ENCODE measurements at regions not wholly inside any gene's neighbourhood (a gene's known extent, or its start where the extent isn't known, plus 50 kb on each side); places are given as distances from the start of the nearest gene placed in this dataset.
"Not testable (repeated sequence)": the region's sequence is repeated elsewhere in the genome, so short reads cannot be mapped to it uniquely, and the experiment has no call there.

DNA sequence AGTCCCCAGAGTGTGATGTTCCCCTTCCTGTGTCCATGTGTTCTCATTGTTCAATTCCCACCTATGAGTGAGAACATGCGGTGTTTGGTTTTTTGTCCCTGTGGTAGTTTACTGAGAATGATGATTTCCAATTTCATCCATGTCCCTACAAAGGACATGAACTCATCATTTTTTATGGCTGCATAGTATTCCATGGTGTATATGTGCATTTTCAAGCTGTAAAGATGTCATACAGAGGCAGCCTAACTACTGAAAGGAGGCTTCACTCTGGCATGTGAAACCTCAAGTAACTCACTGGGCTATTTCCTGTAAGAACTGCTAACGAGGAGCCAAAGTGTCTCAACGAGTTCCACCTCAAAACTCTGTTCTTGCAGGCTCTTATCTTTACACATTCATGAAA is 113.8 kb upstream of the FAT1 start:
- not testable (repeated sequence) for H3K9ac ChIP-seq (ENCODE audit: low read depth, low read length); H3K4me1 ChIP-seq (ENCODE audit: insufficient read depth, low read length); H3K36me3 ChIP-seq (ENCODE audit: insufficient read depth, low read length); H3K4me3 ChIP-seq (ENCODE audit: low read length); H3K27me3 ChIP-seq (ENCODE audit: insufficient read depth, low read length); H3K9me3 ChIP-seq (ENCODE audit: insufficient read depth, low read depth, low read length); H3K27ac ChIP-seq (ENCODE audit: low read depth, low read length)
- 90% methylated on average over 2 of the region's 3 CpGs for WGBS

DNA sequence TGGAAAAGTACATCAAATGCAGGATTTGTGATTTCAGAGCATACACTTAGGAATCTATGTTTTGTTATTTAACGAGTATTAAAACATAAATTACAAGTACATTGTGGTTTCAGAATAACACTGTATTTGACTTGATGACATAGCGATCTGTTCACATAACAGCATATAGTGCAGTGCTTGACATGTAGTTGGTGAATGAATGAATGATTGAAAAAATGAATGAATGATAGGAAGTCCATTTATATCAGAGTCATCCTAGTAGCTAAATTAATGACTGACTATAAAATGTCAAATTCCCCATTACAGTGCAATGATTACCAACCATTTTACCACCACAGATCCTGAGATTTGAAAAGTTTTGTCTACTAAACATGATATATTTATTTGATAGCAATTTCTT is 114.6 kb upstream of the FAT1 start:
- Histone ChIP-seq H3K27me3 (ENCODE audit: insufficient read depth, low read length) (no peaks in the 10 kb centered on the region), H3K27ac (ENCODE audit: low read depth, low read length) (no peak overlapping the region), H3K9me3 (ENCODE audit: insufficient read depth, low read depth, low read length) (no peaks in the 10 kb centered on the region), H3K4me1 (ENCODE audit: insufficient read depth, low read length) (no peaks in the 10 kb centered on the region), H3K9ac (ENCODE audit: low read depth, low read length) (no peak overlapping the region), H3K4me3 (ENCODE audit: low read length) (no peak overlapping the region), H3K36me3 (ENCODE audit: insufficient read depth, low read length) (no peaks in the 10 kb centered on the region)
- 100% methylated on average over 1 of the region's 2 CpGs for WGBS

DNA sequence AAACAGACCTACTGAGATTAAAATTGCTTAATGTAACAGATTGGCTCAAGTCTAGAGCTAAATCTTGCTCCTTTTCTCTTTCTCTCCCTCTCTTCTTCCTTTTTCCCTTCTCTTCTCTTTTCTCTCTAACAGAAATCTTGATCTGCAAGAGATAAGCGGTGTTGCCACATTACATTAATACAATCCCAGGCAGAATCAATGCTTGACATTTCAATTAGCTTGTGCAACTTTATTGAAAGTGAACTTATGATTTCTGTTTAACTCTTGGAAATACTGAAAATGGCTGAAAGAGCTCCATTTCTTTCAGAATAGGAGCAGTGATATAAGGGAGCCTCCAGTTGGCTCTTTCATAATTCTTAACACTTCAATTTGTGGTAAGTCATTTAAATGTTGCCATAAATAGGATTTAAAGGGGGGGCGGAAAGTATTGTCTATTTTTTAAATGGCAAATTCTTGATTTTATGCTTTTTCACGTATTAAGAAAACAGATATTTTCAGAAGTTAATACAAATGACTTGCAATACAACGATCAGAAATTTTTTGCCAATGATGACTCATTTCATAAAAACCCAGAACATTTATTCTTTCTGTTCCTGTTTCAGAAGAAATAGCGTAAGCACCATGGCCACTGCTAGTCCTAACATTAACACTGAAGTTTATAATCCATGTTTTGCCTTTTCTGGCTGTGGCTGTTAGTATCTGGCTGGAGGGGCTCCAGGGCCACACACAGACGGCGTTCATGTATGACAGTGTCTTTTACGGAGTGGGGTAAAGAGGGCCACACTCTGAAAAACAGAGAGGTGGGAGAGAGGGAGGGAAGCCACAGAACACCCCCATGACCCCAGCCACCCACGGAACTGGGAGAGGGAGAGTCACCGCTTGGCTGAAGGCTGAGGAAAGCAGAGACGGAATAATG is 115.7 kb upstream of the FAT1 start:
- Histone ChIP-seq H3K36me3 (ENCODE audit: insufficient read depth, low read length) (no peaks in the 10 kb centered on the region), H3K9ac (ENCODE audit: low read depth, low read length) (no peak overlapping the region), H3K27ac (ENCODE audit: low read depth, low read length) (no peak overlapping the region), H3K27me3 (ENCODE audit: insufficient read depth, low read length) (no peaks in the 10 kb centered on the region), H3K4me1 (ENCODE audit: insufficient read depth, low read length) (peaks cover 6% of the 10 kb centered on the region; the same call in 1 of the 2 replicates), H3K9me3 (ENCODE audit: insufficient read depth, low read depth, low read length) (no peaks in the 10 kb centered on the region), H3K4me3 (ENCODE audit: low read length) (no peak overlapping the region)
- 96% methylated on average over 9 of the region's 11 CpGs for WGBS

DNA sequence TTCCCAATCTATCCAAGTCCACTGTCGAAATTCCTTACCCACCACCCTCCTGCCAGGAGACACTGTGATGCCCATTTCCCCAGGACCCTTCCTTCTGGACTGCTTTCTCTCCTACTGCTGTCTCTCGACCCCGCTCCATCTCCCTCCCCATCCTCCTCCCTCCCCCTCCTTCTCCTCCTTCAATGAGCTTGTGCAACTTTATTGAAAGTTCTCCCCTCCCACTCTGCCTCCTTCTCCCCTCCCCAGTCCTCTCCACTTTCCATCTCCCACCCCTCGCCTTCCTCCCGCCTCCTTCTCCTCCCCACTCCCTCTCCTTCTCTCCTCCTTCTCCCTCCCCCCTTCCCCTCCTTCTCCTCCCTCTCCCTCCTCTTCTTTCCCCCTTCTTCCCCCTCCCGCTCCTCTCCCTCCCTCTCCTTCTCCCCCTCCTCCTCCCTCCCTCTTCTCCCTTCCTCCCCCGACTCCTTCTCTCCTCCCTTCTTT is 116.6 kb upstream of the FAT1 start:
- Histone ChIP-seq H3K27me3 (ENCODE audit: insufficient read depth, low read length) (no peaks in the 10 kb centered on the region), H3K4me3 (ENCODE audit: low read length) (no peak overlapping the region), H3K4me1 (ENCODE audit: insufficient read depth, low read length) (peaks cover 13% of the 10 kb centered on the region; the same call in 1 of the 2 replicates), H3K27ac (ENCODE audit: low read depth, low read length) (no peak overlapping the region), H3K9me3 (ENCODE audit: insufficient read depth, low read depth, low read length) (no peaks in the 10 kb centered on the region), H3K9ac (ENCODE audit: low read depth, low read length) (no peak overlapping the region), H3K36me3 (ENCODE audit: insufficient read depth, low read length) (no peaks in the 10 kb centered on the region)
- WGBS, result 83% methylated on average over 7 of the region's 7 CpGs

DNA sequence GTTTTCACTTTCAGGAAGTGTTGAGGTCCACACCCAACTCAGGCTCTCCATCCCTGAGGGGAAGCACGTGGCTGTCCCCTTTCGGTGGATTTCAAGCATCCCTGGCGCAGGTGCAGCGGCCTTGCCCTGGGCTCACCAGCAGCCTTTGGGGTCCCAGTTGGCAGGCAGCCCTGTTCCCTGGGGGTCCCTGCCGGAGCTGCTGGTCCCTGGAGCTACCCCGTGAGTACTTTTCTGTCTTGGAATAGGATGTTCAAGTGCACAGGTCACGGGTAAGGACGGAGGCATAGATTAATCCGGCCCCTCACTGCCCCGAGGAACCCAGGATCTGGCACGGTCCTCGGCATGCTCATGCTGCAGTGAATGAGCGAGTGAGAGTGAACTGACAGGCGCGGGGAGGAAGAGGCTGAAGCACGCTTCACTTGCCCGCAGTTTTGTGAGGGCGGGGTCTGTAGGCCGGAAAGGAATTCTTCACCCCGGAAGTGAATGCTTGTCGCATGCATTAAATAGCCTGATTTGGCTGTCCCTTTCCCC is 117.2 kb upstream of the FAT1 start:
- Histone ChIP-seq H3K4me1 (ENCODE audit: insufficient read depth, low read length) (peaks cover 13% of the 10 kb centered on the region; the same call in 1 of the 2 replicates), H3K9me3 (ENCODE audit: insufficient read depth, low read depth, low read length) (no peaks in the 10 kb centered on the region), H3K36me3 (ENCODE audit: insufficient read depth, low read length) (no peaks in the 10 kb centered on the region), H3K27ac (ENCODE audit: low read depth, low read length) (no peak overlapping the region), H3K27me3 (ENCODE audit: insufficient read depth, low read length) (no peaks in the 10 kb centered on the region), H3K4me3 (ENCODE audit: low read length) (no peak overlapping the region), H3K9ac (ENCODE audit: low read depth, low read length) (no peak overlapping the region)
- 90% methylated on average over 21 of the region's 21 CpGs for WGBS

DNA sequence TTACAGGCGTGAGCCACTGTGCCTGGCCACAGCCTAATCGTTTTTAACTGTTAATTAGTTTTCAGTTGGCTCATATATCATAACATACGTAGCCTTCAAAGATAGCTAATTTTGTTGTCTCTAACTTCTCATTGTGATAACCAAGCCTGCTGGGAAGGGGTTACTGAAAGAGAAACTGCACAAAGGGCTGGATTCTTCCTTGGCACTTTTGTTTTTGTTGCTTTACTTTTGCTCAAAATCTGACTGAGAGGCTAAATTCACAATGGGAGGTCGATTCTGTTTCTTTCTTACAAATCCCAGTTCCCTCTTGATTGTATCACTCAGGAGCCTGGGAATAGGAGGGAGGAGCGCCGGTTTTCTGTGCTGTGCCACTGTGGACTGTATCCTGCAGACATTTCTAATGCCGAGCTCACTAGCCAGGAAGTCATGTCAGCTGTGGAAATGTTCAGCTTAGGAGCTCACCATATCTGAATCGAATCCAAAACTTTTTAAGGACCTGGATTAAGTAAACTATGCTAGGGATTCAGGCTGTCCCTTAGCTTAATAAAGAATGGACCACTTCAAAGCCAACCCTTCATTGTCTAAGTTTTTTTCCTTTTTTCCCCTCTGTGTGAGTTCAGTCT is 120.5 kb upstream of the FAT1 start:
- H3K27ac ChIP-seq (ENCODE audit: low read depth, low read length), result no peak overlapping the region
- H3K9me3 ChIP-seq (ENCODE audit: insufficient read depth, low read depth, low read length), result no peaks in the 10 kb centered on the region
- 74% methylated on average over 8 of the region's 8 CpGs for WGBS
- H3K27me3 ChIP-seq (ENCODE audit: insufficient read depth, low read length), result no peaks in the 10 kb centered on the region
- peaks cover 13% of the 10 kb centered on the region; the same call in 1 of the 2 replicates for H3K4me1 ChIP-seq (ENCODE audit: insufficient read depth, low read length)
- no peak overlapping the region for H3K4me3 ChIP-seq (ENCODE audit: low read length)
- no peaks in the 10 kb centered on the region for H3K36me3 ChIP-seq (ENCODE audit: insufficient read depth, low read length)
- H3K9ac ChIP-seq (ENCODE audit: low read depth, low read length), result no peak overlapping the region

DNA sequence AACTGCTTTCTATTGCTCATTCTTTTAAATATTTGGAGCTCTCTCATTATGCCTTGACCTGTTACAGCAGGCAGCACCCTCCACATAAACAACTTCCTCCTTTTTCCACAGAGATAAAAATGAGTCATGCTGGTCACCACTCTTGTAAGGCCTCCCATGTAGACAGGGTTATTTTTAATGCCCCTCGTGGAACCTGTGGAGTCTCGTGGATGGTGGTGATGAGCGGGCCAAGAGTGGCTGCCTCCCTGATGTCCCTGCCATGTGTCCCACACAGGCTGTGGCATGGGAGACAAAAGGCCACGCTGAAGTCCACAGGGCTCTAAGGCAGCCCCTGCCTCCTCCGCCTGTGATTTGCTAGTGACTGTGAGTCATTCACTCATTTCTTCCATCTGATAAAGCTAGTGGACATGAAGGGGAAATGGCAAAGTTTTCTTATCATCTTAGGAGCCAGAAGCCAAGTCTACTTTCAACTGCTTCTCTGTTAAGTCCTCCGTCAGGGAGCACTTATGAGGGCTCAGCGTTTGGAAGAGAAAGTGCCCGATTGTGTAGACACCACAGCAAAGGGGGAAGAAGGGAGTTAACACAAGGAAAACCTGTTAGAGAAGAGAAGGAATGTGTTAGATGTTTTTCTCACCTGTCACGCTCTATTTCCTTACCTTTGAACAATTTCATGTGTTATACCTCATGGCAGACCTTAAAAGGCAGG is 121.6 kb upstream of the FAT1 start:
- Histone ChIP-seq H3K4me3 (ENCODE audit: low read length) (no peak overlapping the region), H3K9ac (ENCODE audit: low read depth, low read length) (no peak overlapping the region), H3K4me1 (ENCODE audit: insufficient read depth, low read length) (peaks cover 13% of the 10 kb centered on the region; the same call in 1 of the 2 replicates), H3K9me3 (ENCODE audit: insufficient read depth, low read depth, low read length) (peaks cover 6% of the 10 kb centered on the region), H3K36me3 (ENCODE audit: insufficient read depth, low read length) (no peaks in the 10 kb centered on the region), H3K27ac (ENCODE audit: low read depth, low read length) (no peak overlapping the region), H3K27me3 (ENCODE audit: insufficient read depth, low read length) (no peaks in the 10 kb centered on the region)
- 89% methylated on average over 8 of the region's 9 CpGs for WGBS

DNA sequence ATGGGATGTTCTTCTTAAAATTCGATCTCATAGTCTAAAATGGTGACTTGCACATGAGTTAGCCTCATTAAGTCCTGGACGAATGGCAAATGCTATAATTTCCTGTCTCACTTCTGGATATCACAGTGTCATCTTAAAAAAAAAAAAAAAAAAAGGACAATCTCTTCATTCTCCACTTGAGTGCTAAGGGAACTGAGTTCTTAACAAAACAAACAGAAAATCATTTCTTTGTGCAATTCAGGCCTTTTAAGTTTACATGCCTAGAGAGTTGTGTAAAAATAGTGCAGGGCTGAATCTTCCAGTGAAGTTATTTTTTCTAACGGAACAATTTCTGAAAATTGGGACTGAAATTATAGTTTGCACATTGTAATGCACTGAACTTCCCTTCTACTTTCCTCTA is 122.8 kb upstream of the FAT1 start:
- Histone ChIP-seq H3K4me3 (ENCODE audit: low read length) (no peak overlapping the region), H3K9me3 (ENCODE audit: insufficient read depth, low read depth, low read length) (peaks cover 16% of the 10 kb centered on the region), H3K36me3 (ENCODE audit: insufficient read depth, low read length) (no peaks in the 10 kb centered on the region), H3K27me3 (ENCODE audit: insufficient read depth, low read length) (no peaks in the 10 kb centered on the region), H3K9ac (ENCODE audit: low read depth, low read length) (no peak overlapping the region), H3K4me1 (ENCODE audit: insufficient read depth, low read length) (peaks cover 13% of the 10 kb centered on the region; the same call in 1 of the 2 replicates), H3K27ac (ENCODE audit: low read depth, low read length) (no peak overlapping the region)
- 97% methylated on average over 3 of the region's 3 CpGs for WGBS

DNA sequence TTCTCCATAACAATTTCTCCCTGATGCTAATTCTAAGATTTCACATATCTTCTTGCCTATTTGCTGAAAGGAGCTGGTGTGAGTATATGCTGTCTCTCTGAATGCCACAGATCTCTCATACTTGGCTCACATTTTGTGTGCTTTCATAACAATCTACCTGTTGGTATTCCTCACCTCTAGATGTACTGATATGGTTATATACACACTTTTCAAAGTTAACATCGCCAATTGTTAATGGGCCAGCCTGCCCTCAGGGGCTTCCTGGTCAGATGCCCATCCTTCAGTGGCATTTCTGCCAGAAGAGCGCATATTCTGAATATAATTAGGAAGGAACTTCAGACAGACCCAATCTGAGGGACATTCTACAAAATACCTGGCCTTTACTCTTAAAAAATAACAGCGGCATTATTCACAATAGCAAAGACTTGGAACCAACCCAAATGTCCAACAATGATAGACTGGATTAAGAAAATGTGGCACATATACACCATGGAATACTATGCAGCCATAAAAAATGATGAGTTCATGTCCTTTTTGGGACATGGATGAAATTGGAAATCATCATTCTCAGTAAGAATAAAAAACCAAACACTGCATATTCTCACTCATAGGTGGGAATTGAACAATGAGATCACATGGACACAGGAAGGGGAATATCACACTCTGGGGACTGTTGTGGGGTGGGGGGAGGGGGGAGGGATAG is 123.9 kb upstream of the FAT1 start:
- WGBS, result 94% methylated on average over 3 of the region's 3 CpGs
- not testable (repeated sequence) for H3K27ac ChIP-seq (ENCODE audit: low read depth, low read length)

DNA sequence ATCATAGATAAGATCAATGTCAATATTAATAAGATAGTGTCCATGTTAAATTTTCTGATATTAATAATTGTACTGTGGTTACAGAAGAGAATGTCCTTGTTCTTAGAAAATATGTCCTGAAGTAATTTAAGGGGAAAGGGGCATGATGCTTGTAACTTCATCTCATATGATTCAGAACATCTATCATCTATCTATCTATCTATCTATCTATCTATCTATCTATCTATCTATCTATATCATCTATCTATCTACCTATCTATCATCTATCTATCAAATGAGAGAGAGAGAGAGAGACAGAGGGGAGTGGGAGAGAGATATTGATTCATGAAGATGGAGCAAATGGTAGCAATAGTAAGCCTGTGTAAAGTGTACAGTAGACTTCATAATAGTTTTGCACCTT is 124.8 kb upstream of the FAT1 start:
- no peaks in the 10 kb centered on the region for H3K36me3 ChIP-seq (ENCODE audit: insufficient read depth, low read length)
- H3K27ac ChIP-seq (ENCODE audit: low read depth, low read length), result no peak overlapping the region
- no peaks in the 10 kb centered on the region for H3K27me3 ChIP-seq (ENCODE audit: insufficient read depth, low read length)
- H3K9ac ChIP-seq (ENCODE audit: low read depth, low read length), result no peak overlapping the region
- H3K9me3 ChIP-seq (ENCODE audit: insufficient read depth, low read depth, low read length), result peaks cover 16% of the 10 kb centered on the region
- H3K4me1 ChIP-seq (ENCODE audit: insufficient read depth, low read length), result peaks cover 13% of the 10 kb centered on the region; the same call in 1 of the 2 replicates
- no peak overlapping the region for H3K4me3 ChIP-seq (ENCODE audit: low read length)

More for the DNA sequence above, 123.9 kb upstream of the FAT1 start:
- not testable (repeated sequence) for H3K36me3 ChIP-seq (ENCODE audit: insufficient read depth, low read length); H3K9ac ChIP-seq (ENCODE audit: low read depth, low read length); H3K4me3 ChIP-seq (ENCODE audit: low read length); H3K27me3 ChIP-seq (ENCODE audit: insufficient read depth, low read length)
- Histone ChIP-seq H3K9me3 (ENCODE audit: insufficient read depth, low read depth, low read length) (peaks cover 16% of the 10 kb centered on the region), H3K4me1 (ENCODE audit: insufficient read depth, low read length) (peaks cover 13% of the 10 kb centered on the region; the same call in 1 of the 2 replicates)

Data from HUES64 (cell line).